ENCODE measurements at regions not wholly inside any gene's neighbourhood (a gene's known extent, or its start where the extent isn't known, plus 50 kb on each side); places are given as distances from the start of the nearest gene placed in this dataset.

DNA sequence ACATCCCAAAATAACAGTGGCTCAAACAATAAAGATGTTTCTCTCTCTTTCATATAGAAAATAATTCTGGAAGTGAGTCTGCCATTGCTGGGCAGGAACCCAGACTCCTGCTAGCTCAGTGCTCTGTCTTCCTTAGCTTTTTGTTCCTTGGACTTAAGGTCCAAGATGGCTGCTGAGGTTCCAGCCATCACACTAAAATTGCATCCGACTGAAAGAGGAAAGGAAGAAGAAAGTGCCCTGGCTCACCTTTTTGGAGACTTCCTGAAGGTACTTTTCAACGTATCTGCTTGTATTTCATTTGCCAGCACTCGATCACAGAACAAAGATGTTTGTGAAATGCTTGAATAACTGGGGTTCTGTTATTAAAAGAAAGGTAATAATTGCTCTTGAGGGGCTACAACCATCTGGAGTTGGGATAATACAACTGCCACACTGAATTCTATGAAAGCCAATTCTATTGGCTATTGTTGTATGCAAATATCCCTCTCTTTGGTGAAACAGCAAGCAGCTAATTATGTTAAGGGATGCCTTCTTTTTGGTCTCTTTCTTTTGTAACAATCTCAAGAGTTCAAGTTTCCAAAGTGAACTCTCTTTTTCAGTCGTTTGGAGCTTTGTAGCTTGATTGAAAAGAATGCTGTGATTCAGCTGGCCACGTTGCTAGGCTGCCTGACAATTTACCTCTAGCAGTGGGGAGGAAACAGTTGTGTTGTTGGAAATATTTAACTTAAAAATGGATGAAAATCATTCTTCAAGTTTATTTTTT lies 83.9 kb downstream of the BAMBI start:
- Histone ChIP-seq H2AFZ (ENCODE audit: low read depth, low read length) (no peak overlapping the region), H3K36me3 (ENCODE audit: insufficient read depth, low read length) (no peaks in the 10 kb centered on the region), H3K4me1 (ENCODE audit: insufficient read depth, low read length) (no peaks in the 10 kb centered on the region), H3K27me3 (ENCODE audit: insufficient read depth, low read length) (no peaks in the 10 kb centered on the region), H3K9me3 (ENCODE audit: insufficient read depth, low read depth, low read length) (no peaks in the 10 kb centered on the region), H3K27ac (ENCODE audit: low read depth, low read length) (no peak overlapping the region), H3K9ac (ENCODE audit: low read length) (no peak overlapping the region), H4K20me1 (ENCODE audit: insufficient read depth, low read length) (no peaks in the 10 kb centered on the region), H3K4me3 (ENCODE audit: insufficient read depth, low read depth, low read length) (no peak overlapping the region), H3K79me2 (ENCODE audit: insufficient read depth, low read length) (no peaks in the 10 kb centered on the region), H3K4me2 (ENCODE audit: low read length) (no peak overlapping the region)
- FAIRE-seq (no peak), DNase-seq (ENCODE audit: low read depth) (peak; percentile 16)
- Mint-ChIP-seq H3K4me1 (ENCODE audit: low read depth, unreplicated experiment) (peaks cover 24% of the 10 kb centered on the region), H3K27me3 (ENCODE audit: low read depth, unreplicated experiment) (no peaks in the 10 kb centered on the region), H3K27ac (ENCODE audit: unreplicated experiment) (peak overlapping the region; percentile 87), H3K36me3 (ENCODE audit: low read depth, unreplicated experiment) (no peaks in the 10 kb centered on the region), H3K4me3 (ENCODE audit: unreplicated experiment) (peak overlapping the region; percentile 60), H3K9me3 (ENCODE audit: unreplicated experiment) (no peaks in the 10 kb centered on the region)
- no peak for TF ChIP-seq EZH2 (IDR thresholded peaks at IDR 0.05; ENCODE audit: insufficient read depth, low read length)
- TF ChIP-seq, protein P1, sequence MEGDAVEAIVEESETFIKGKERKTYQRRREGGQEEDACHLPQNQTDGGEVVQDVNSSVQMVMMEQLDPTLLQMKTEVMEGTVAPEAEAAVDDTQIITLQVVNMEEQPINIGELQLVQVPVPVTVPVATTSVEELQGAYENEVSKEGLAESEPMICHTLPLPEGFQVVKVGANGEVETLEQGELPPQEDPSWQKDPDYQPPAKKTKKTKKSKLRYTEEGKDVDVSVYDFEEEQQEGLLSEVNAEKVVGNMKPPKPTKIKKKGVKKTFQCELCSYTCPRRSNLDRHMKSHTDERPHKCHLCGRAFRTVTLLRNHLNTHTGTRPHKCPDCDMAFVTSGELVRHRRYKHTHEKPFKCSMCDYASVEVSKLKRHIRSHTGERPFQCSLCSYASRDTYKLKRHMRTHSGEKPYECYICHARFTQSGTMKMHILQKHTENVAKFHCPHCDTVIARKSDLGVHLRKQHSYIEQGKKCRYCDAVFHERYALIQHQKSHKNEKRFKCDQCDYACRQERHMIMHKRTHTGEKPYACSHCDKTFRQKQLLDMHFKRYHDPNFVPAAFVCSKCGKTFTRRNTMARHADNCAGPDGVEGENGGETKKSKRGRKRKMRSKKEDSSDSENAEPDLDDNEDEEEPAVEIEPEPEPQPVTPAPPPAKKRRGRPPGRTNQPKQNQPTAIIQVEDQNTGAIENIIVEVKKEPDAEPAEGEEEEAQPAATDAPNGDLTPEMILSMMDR (IDR thresholded peaks at IDR 0.05; ENCODE audit: insufficient read depth, low read depth, low read length): no peak

DNA sequence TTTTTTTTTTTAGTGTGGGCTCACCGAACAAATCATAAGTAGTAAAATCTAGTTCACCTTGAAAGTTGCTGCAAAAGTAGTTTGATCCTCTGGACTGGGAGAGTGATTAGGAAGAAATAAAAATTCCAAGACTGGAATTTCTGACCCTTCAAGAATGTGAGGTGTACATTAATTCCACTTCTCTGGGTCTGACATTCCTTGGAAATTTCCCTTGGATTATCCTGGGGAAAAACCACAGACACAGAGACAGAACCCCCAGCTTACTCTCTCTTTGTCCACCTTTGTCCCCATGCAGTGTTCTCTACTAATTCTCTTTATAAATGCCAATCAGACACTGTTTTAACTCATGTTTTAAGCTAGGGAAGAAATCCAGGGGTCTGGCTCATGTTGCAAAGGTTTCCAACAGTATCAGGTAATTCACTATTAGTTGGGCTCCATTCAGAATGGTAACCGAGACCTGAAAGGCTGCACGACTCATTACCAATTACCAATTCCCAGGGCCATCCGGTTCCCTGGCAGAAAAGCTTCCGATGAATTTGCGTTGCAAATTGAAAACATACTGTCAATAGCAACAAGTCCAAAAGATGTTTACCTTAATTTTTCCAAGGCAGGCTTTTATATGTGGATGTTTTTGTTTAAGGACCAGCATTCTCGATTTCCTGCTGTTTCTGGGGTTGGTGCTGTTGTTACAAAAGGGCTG lies 86.3 kb downstream of the BAMBI start:
- peak overlapping the region; percentile 18 for H3K27ac Mint-ChIP-seq (ENCODE audit: unreplicated experiment)
- TF ChIP-seq, protein P1 (IDR thresholded peaks at IDR 0.05; ENCODE audit: insufficient read depth, low read depth, low read length): no peak
- TF ChIP-seq EZH2 (IDR thresholded peaks at IDR 0.05; ENCODE audit: insufficient read depth, low read length): no peak
- Histone ChIP-seq H3K4me3 (ENCODE audit: insufficient read depth, low read depth, low read length) (no peak overlapping the region), H3K27me3 (ENCODE audit: insufficient read depth, low read length) (no peaks in the 10 kb centered on the region), H4K20me1 (ENCODE audit: insufficient read depth, low read length) (no peaks in the 10 kb centered on the region), H3K4me1 (ENCODE audit: insufficient read depth, low read length) (no peaks in the 10 kb centered on the region), H3K79me2 (ENCODE audit: insufficient read depth, low read length) (no peaks in the 10 kb centered on the region), H3K4me2 (ENCODE audit: low read length) (no peak overlapping the region), H2AFZ (ENCODE audit: low read depth, low read length) (no peak overlapping the region), H3K9ac (ENCODE audit: low read length) (no peak overlapping the region), H3K27ac (ENCODE audit: low read depth, low read length) (no peak overlapping the region), H3K36me3 (ENCODE audit: insufficient read depth, low read length) (no peaks in the 10 kb centered on the region), H3K9me3 (ENCODE audit: insufficient read depth, low read depth, low read length) (no peaks in the 10 kb centered on the region)
- peak; percentile 8 for DNase-seq (ENCODE audit: low read depth)
- no peaks in the 10 kb centered on the region for H3K36me3 Mint-ChIP-seq (ENCODE audit: low read depth, unreplicated experiment)
- no peaks in the 10 kb centered on the region for H3K27me3 Mint-ChIP-seq (ENCODE audit: low read depth, unreplicated experiment)
- no peak for FAIRE-seq
- H3K4me1 Mint-ChIP-seq (ENCODE audit: low read depth, unreplicated experiment): peaks cover 22% of the 10 kb centered on the region
- no peaks in the 10 kb centered on the region for H3K9me3 Mint-ChIP-seq (ENCODE audit: unreplicated experiment)
- H3K4me3 Mint-ChIP-seq (ENCODE audit: unreplicated experiment): no peak overlapping the region

DNA sequence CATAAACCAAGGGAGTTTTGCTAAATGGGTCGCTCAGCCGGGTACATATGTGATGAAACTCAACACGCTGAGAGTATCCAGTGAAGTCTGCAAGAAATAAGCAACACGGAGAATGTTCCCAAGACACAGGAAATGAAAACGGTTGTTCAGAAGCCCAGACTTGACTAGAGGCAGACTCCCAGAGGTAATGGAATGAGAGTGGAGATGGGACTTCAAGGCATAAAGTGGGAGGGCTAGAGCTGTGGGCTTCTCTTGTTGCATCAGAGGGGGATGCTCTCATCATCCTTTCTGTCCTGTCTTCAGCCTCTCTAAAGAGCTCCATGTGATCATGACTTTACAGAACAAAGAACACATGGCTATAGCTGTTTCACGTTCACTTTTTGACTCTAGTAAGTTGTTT lies 88.3 kb downstream of the BAMBI start:
- Mint-ChIP-seq H3K4me1 (ENCODE audit: low read depth, unreplicated experiment) (peaks cover 21% of the 10 kb centered on the region), H3K36me3 (ENCODE audit: low read depth, unreplicated experiment) (no peaks in the 10 kb centered on the region), H3K27me3 (ENCODE audit: low read depth, unreplicated experiment) (no peaks in the 10 kb centered on the region), H3K9me3 (ENCODE audit: unreplicated experiment) (no peaks in the 10 kb centered on the region), H3K27ac (ENCODE audit: unreplicated experiment) (no peak overlapping the region), H3K4me3 (ENCODE audit: unreplicated experiment) (no peak overlapping the region)
- no peak overlapping the region for H3K27ac ChIP-seq (ENCODE audit: low read depth, low read length)
- H3K4me3 ChIP-seq (ENCODE audit: insufficient read depth, low read depth, low read length): no peak overlapping the region
- no peaks in the 10 kb centered on the region for H3K79me2 ChIP-seq (ENCODE audit: insufficient read depth, low read length)
- no peaks in the 10 kb centered on the region for H3K27me3 ChIP-seq (ENCODE audit: insufficient read depth, low read length)
- H3K4me1 ChIP-seq (ENCODE audit: insufficient read depth, low read length): no peaks in the 10 kb centered on the region
- DNase-seq (ENCODE audit: low read depth) (no peak), FAIRE-seq (no peak)
- no peak overlapping the region for H3K4me2 ChIP-seq (ENCODE audit: low read length)
- H3K9ac ChIP-seq (ENCODE audit: low read length): no peak overlapping the region
- no peaks in the 10 kb centered on the region for H4K20me1 ChIP-seq (ENCODE audit: insufficient read depth, low read length)
- no peak overlapping the region for H2AFZ ChIP-seq (ENCODE audit: low read depth, low read length)
- H3K36me3 ChIP-seq (ENCODE audit: insufficient read depth, low read length): no peaks in the 10 kb centered on the region
- TF ChIP-seq, protein P1 (IDR thresholded peaks at IDR 0.05; ENCODE audit: insufficient read depth, low read depth, low read length): no peak
- no peaks in the 10 kb centered on the region for H3K9me3 ChIP-seq (ENCODE audit: insufficient read depth, low read depth, low read length)
